K562 (cell line): ENCODE measurements at regions not wholly inside any gene's neighbourhood (a gene's known extent, or its start where the extent isn't known, plus 50 kb on each side); places are given as distances from the start of the nearest gene placed in this dataset.

ENCODE experiments used
- CTCF ChIP-seq, 3 experiments: IDR thresholded peaks in 2 of 3; conservative IDR thresholded peaks in 1 of 3; 2 replicates each; pipeline ENCODE4 v1.5.1; 2011 to 2012; ENCODE audit warnings: low read length in 3 of 3, mild to moderate bottlenecking in 3 of 3, control low read depth in 2 of 3, improper control_type of control experiment in 1 of 3, inconsistent platforms in 1 of 3, low read depth in 1 of 3, mixed read lengths in 1 of 3, moderate library complexity in 1 of 3; ENCODE audit not compliant: insufficient read depth in 2 of 3
- EZH2 ChIP-seq: IDR thresholded peaks from 2 replicates; pipeline ENCODE4 v1.6.1; 2012; ENCODE audit warnings: low read depth, mild to moderate bottlenecking, inconsistent platforms, low read length, borderline replicate concordance
- MAFG ChIP-seq: fragments of 450-650 bp; conservative IDR thresholded peaks from 2 replicates; pipeline ENCODE4 v1.6.1; 2016; ENCODE audit warnings: missing genetic modification characterization, missing compliant biosample characterization
- MYBL2 ChIP-seq, 2 experiments: fragments of 450-650 bp in 1 of 2; sonication (generic) in 1 of 2; formaldehyde crosslinking in 1 of 2; IDR thresholded peaks; 2 replicates each; pipeline versions ENCODE4 v1.6.1 to v1.8.1; 2017 to 2022; ENCODE audit warnings: borderline replicate concordance in 1 of 2, inconsistent platforms in 1 of 2, low read depth in 1 of 2, mild to moderate bottlenecking in 1 of 2, missing genetic modification reagents in 1 of 2, moderate library complexity in 1 of 2
- POLR2AphosphoS5 ChIP-seq: IDR thresholded peaks from 2 replicates; pipeline ENCODE4 v1.6.1; 2011; ENCODE audit warnings: mild to moderate bottlenecking, low read depth, low read length, moderate library complexity; ENCODE audit not compliant: control insufficient read depth, insufficient read depth
- SMAD3 ChIP-seq: fragments of 450-650 bp; formaldehyde crosslinking; conservative IDR thresholded peaks from 2 replicates; pipeline ENCODE4 v1.4.0; 2020; ENCODE audit warnings: mild to moderate bottlenecking
- SMC3 ChIP-seq: conservative IDR thresholded peaks from 2 replicates; pipeline ENCODE4 v1.6.1; 2011; ENCODE audit warnings: low read depth, low read length, improper control_type of control experiment; ENCODE audit not compliant: insufficient read depth
- TEAD4 ChIP-seq, 2 experiments: sonication (generic) in 1 of 2; formaldehyde crosslinking in 1 of 2; IDR thresholded peaks; 2 replicates each; pipeline versions ENCODE4 v1.6.1 to v1.8.0; 2012 to 2022; ENCODE audit warnings: borderline replicate concordance in 1 of 2, inconsistent platforms in 1 of 2, low read length in 1 of 2, mild to moderate bottlenecking in 1 of 2, missing genetic modification reagents in 1 of 2
- ZNF165 ChIP-seq: fragments of 250-450 bp; sonication (Bioruptor Pico); IDR thresholded peaks from 2 replicates; pipeline ENCODE4 v1.4.0; 2020; ENCODE audit warnings: borderline replicate concordance
- ZNF23 ChIP-seq: fragments of 250-450 bp; sonication (Bioruptor Pico); IDR thresholded peaks from 2 replicates; pipeline ENCODE4 v1.4.0; 2020; ENCODE audit warnings: mild to moderate bottlenecking

DNA sequence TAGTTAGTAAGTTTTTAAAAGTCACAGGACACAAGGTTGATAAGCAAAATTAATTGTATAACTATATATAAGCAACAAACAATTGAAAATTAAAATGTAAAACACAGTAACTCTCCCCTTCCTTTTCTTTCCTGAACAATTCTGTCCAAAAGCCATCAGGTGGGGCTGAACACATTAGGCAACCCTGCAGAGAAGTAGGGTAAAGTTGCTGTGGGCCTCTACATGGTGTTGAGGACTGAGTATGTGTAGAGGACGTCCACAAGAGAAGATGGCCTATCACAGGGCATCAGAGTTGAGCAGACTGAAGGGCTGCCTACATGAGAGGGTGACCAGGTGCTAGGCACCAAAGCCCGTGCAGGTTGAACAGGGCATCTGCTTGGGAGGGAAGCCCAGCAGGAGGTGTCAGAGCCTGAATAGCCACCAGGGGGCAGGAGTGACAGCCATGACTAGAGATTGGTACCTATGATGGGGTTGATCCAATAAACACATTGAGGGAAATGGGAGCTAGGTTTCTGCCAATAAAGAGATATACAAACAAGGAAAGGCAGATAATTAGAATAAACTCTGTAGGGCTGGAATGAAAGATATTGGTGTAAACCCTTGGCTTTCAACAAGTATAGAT is 415.1 kb downstream of the NPIPA8 start:
- TF ChIP-seq POLR2AphosphoS5 (no peak), MAFG (tag) (no peak), ZNF165 (no peak), TEAD4 (IDR thresholded peaks at IDR 0.05; ENCODE audit: low read length) (no peak), TEAD4 (CRISPR knock-in tag; IDR thresholded peaks at IDR 0.05; ENCODE audit: borderline replicate concordance) (no peak), MYBL2 (IDR thresholded peaks at IDR 0.05; ENCODE audit: low read depth) (no peak), MYBL2 (CRISPR knock-in tag; IDR thresholded peaks at IDR 0.05; ENCODE audit: borderline replicate concordance) (no peak), CTCF (IDR thresholded peaks at IDR 0.05 in 2 of 3, conservative IDR thresholded peaks at IDR 0.05 in 1 of 3; ENCODE audit: insufficient read depth in 2 of 3, low read depth in 1 of 3, low read length in 3 of 3) (peak; percentile 71 to 87 (median 81)), EZH2 (no peak), SMC3 (peak; percentile 77), SMAD3 (CRISPR knock-in tag) (no peak), ZNF23 (no peak)
